Breast epithelium (tissue), 4 donors: ENCODE measurements at regions not wholly inside any gene's neighbourhood (a gene's known extent, or its start where the extent isn't known, plus 50 kb on each side); places are given as distances from the start of the nearest gene placed in this dataset.

ENCODE experiments used
- DNase-seq, 2 donors: peaks; one replicate each; pipeline ENCODE4 v3.0.0-alpha.2; 2019; ENCODE audit warnings: low spot score in 2 of 2
- H3K27ac ChIP-seq, 2 donors: fragments of 200-600 bp; sonication (generic) in 1 of 2; one replicate each; pipeline ENCODE4 v1.5.1; 2016 to 2019; ENCODE audit warnings: mild to moderate bottlenecking in 1 of 2
- H3K27me3 ChIP-seq, 2 donors: fragments of 200-600 bp; sonication (generic) in 1 of 2; one replicate each; pipeline versions ENCODE4 v1.5.1 to v1.6.0; 2017 to 2019; ENCODE audit warnings: control low read depth in 1 of 2, mild to moderate bottlenecking in 1 of 2
- H3K36me3 ChIP-seq: fragments of 200-600 bp; one replicate; pipeline ENCODE4 v1.5.1; 2019
- H3K4me1 ChIP-seq, 2 donors: fragments of 200-600 bp; sonication (generic); one replicate each; pipeline ENCODE4 v1.5.1; 2016 to 2019; ENCODE audit warnings: control low read depth in 1 of 2
- H3K4me3 ChIP-seq, 3 donors: fragments of 200-600 bp; sonication (generic); 1 replicate in 2 of 3; 2 replicates in 1 of 3; pipeline ENCODE4 v1.5.1; 2016 to 2019; ENCODE audit warnings: mild to moderate bottlenecking in 3 of 3, moderate library complexity in 2 of 3
- H3K9me3 ChIP-seq, 2 donors: fragments of 200-600 bp; sonication (generic) in 1 of 2; one replicate each; pipeline ENCODE4 v1.5.1; 2016 to 2019; ENCODE audit warnings: control low read depth in 1 of 2
- CTCF ChIP-seq, 3 donors: fragments of 450-650 bp; IDR thresholded peaks; one replicate each; pipeline ENCODE4 v1.5.1; 2016 to 2017; ENCODE audit warnings: antibody characterized with exemption in 3 of 3, mild to moderate bottlenecking in 3 of 3, moderate library complexity in 3 of 3
- POLR2A ChIP-seq: fragments of 450-650 bp; IDR thresholded peaks from one replicate; pipeline ENCODE4 v1.6.1; 2016; ENCODE audit warnings: antibody characterized with exemption, mild to moderate bottlenecking, moderate library complexity
- POLR2AphosphoS5 ChIP-seq, 3 donors: sonication (generic); formaldehyde crosslinking; IDR thresholded peaks; one replicate each; pipeline ENCODE4 v1.6.1; 2017; ENCODE audit warnings: antibody characterized with exemption in 3 of 3
- intact Hi-C: fragments of 100-400 bp; cut with DNase I; formaldehyde crosslinking; loops from one replicate; pipeline ENCODE4 v1.15.1; 2023; ENCODE audit warnings: low total_unique reads

GRCh38 chr12:45670346-45671065, 59.0 kb upstream of the ARID2 start:
- Histone ChIP-seq H3K4me3 (no peak overlapping the region), H3K9me3 (no peaks in the 10 kb centered on the region), H3K4me1 (no peaks in the 10 kb centered on the region), H3K36me3 (no peaks in the 10 kb centered on the region), H3K27me3 (no peaks in the 10 kb centered on the region), H3K27ac (no peak overlapping the region)
- no peak for DNase-seq
- TF ChIP-seq POLR2A (no peak), POLR2AphosphoS5 (IDR thresholded peaks at IDR 0.05) (no peak), CTCF (IDR thresholded peaks at IDR 0.05) (no peak)
- intact Hi-C loops = no loop called here

- no peaks in the 10 kb centered on the region for H3K27me3 ChIP-seq
- H3K4me1 ChIP-seq = no peaks in the 10 kb centered on the region
- DNase-seq = no peak
- no peaks in the 10 kb centered on the region for H3K36me3 ChIP-seq
- no peak for TF ChIP-seq CTCF (IDR thresholded peaks at IDR 0.05)
- no peak for TF ChIP-seq POLR2AphosphoS5 (IDR thresholded peaks at IDR 0.05)
- no peak for TF ChIP-seq POLR2A
- no peak overlapping the region for H3K27ac ChIP-seq
- no peak overlapping the region for H3K4me3 ChIP-seq
- no peaks in the 10 kb centered on the region for H3K9me3 ChIP-seq
- intact Hi-C loops = no loop called here
These were observed 58.3 kb upstream of the ARID2 start for GRCh38 chr12:45671254-45671653.

GRCh38 chr12:45674181-45674977, 55.1 kb upstream of the ARID2 start:
- no peak overlapping the region for H3K27ac ChIP-seq
- no peaks in the 10 kb centered on the region for H3K4me1 ChIP-seq
- no peak overlapping the region for H3K4me3 ChIP-seq
- DNase-seq = no peak
- intact Hi-C loops = no loop called here
- TF ChIP-seq POLR2AphosphoS5 (IDR thresholded peaks at IDR 0.05) (no peak), CTCF (IDR thresholded peaks at IDR 0.05) (no peak), POLR2A (no peak)
- H3K36me3 ChIP-seq = no peaks in the 10 kb centered on the region
- no peaks in the 10 kb centered on the region for H3K9me3 ChIP-seq
- H3K27me3 ChIP-seq = no peaks in the 10 kb centered on the region

GRCh38 chr12:45675534-45675933, 54.0 kb upstream of the ARID2 start:
- TF ChIP-seq CTCF (IDR thresholded peaks at IDR 0.05) = no peak

More at GRCh38 chr12:45675534-45675933, 54.0 kb upstream of the ARID2 start:
- H3K9me3 ChIP-seq = no peaks in the 10 kb centered on the region
- H3K36me3 ChIP-seq = no peaks in the 10 kb centered on the region
- DNase-seq = no peak
- H3K4me3 ChIP-seq = no peak overlapping the region
- no peaks in the 10 kb centered on the region for H3K27me3 ChIP-seq
- H3K27ac ChIP-seq = no peak overlapping the region
- no peaks in the 10 kb centered on the region for H3K4me1 ChIP-seq
- intact Hi-C loops = no loop called here
